ENCODE measurements at regions not wholly inside any gene's neighbourhood (a gene's known extent, or its start where the extent isn't known, plus 50 kb on each side); places are given as distances from the start of the nearest gene placed in this dataset.

DNA sequence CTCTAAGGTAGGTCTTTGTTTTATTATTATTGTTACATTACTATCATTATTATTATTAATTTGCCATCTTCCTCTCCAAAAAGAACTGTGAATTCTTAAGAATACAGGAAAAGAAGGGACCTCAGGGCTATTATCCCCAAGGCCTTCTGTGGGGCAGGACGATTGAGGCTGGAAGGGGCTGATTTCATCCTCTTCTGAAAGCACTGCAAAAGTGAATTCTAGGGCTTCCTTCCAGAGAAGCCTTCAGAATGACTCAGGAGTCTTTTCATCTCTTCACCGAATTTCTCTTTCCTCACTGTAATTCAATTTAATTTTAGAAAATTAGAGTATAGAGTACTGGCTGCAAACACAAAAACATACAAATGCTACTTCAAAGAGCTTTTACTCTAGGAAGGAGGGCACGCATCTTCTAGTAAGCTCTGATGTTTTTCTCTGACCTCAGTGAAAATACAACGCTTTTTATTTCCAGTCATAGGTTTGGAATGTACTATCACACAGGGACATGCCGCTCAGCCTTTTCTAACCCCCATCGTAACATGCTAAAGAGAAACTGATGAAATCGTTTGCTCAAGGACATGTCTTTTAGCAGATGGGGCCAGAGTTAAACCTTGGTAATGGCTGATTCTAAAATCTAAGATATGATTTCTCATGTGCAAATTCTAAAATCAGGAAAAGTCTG lies 280.2 kb upstream of the PITRM1 start:
- Histone ChIP-seq H3K9me3 (no peaks in the 10 kb centered on the region), H3K36me3 (no peaks in the 10 kb centered on the region), H3K4me1 (no peaks in the 10 kb centered on the region), H3K4me3 (no peak overlapping the region), H3K27me3 (no peaks in the 10 kb centered on the region), H3K27ac (peak overlapping the region; percentile 74 to 75)
- no peak for DNase-seq
- no peak for TF ChIP-seq POLR2A (IDR thresholded peaks at IDR 0.05)
- intact Hi-C loops (cut with DNase I; ENCODE audit: low total_unique reads) = no loop called here

- H3K9me3 ChIP-seq = no peaks in the 10 kb centered on the region
- H3K4me3 ChIP-seq = no peak overlapping the region
- no peaks in the 10 kb centered on the region for H3K4me1 ChIP-seq
- DNase-seq = no peak
- TF ChIP-seq CTCF (IDR thresholded peaks at IDR 0.05) = peak; percentile 28 to 58 (median 46)
- TF ChIP-seq POLR2A (IDR thresholded peaks at IDR 0.05) = no peak
- intact Hi-C loops (cut with DNase I; ENCODE audit: low total_unique reads) = no loop called here
- H3K27me3 ChIP-seq = no peaks in the 10 kb centered on the region
- no peaks in the 10 kb centered on the region for H3K36me3 ChIP-seq
- H3K27ac ChIP-seq = peak overlapping the region; percentile 74 to 75
These were observed 279.6 kb upstream of the PITRM1 start for GRCh38 chr10:3452173-3452626.

GRCh38 chr10:3451516-3452172 lies 279.1 kb upstream of the PITRM1 start:
- no peak overlapping the region for H3K4me3 ChIP-seq
- TF ChIP-seq CTCF (IDR thresholded peaks at IDR 0.05) = no peak
- TF ChIP-seq POLR2A (IDR thresholded peaks at IDR 0.05) = no peak
- no peaks in the 10 kb centered on the region for H3K9me3 ChIP-seq
- intact Hi-C loops (cut with DNase I; ENCODE audit: low total_unique reads) = no loop called here
- no peaks in the 10 kb centered on the region for H3K36me3 ChIP-seq
- DNase-seq = no peak
- H3K27me3 ChIP-seq = no peaks in the 10 kb centered on the region
- H3K27ac ChIP-seq = peak overlapping the region; percentile 74 to 75
- H3K4me1 ChIP-seq = no peaks in the 10 kb centered on the region

GRCh38 chr10:3446221-3446620 lies 273.6 kb upstream of the PITRM1 start:
- H3K4me3 ChIP-seq = no peak overlapping the region
- intact Hi-C loops (cut with DNase I; ENCODE audit: low total_unique reads) = no loop called here
- TF ChIP-seq CTCF (IDR thresholded peaks at IDR 0.05) = no peak
- TF ChIP-seq POLR2A (IDR thresholded peaks at IDR 0.05) = no peak
- no peaks in the 10 kb centered on the region for H3K27me3 ChIP-seq
- H3K36me3 ChIP-seq = no peaks in the 10 kb centered on the region
- no peak for DNase-seq
- no peaks in the 10 kb centered on the region for H3K4me1 ChIP-seq
- H3K9me3 ChIP-seq = no peaks in the 10 kb centered on the region
- H3K27ac ChIP-seq = no peak overlapping the region

GRCh38 chr10:3445648-3446047 lies 273.1 kb upstream of the PITRM1 start:
- H3K9me3 ChIP-seq = no peaks in the 10 kb centered on the region
- H3K4me1 ChIP-seq = no peaks in the 10 kb centered on the region
- no peaks in the 10 kb centered on the region for H3K36me3 ChIP-seq
- DNase-seq = no peak
- no peak overlapping the region for H3K4me3 ChIP-seq
- intact Hi-C loops (cut with DNase I; ENCODE audit: low total_unique reads) = no loop called here
- no peaks in the 10 kb centered on the region for H3K27me3 ChIP-seq
- TF ChIP-seq CTCF (IDR thresholded peaks at IDR 0.05) (no peak), POLR2A (IDR thresholded peaks at IDR 0.05) (no peak)
- H3K27ac ChIP-seq = no peak overlapping the region
